ENCODE measurements at regions not wholly inside any gene's neighbourhood (a gene's known extent, or its start where the extent isn't known, plus 50 kb on each side); places are given as distances from the start of the nearest gene placed in this dataset.

GRCh38 chr5:158320934-158321333 is 462.0 kb upstream of the CLINT1 start:
- ATAC-seq (no peak), DNase-seq (no peak)
- H3K9me3 ChIP-seq (ENCODE audit: control insufficient read depth, low read length, poor library complexity, severe bottlenecking) = no peaks in the 10 kb centered on the region
- no peak overlapping the region for H3K27ac Mint-ChIP-seq
- H3K36me3 Mint-ChIP-seq (ENCODE audit: low read depth) = no peaks in the 10 kb centered on the region
- no peaks in the 10 kb centered on the region for H3K4me1 Mint-ChIP-seq
- H3K4me3 Mint-ChIP-seq = no peak overlapping the region
- H3K27me3 Mint-ChIP-seq = peaks cover 7% of the 10 kb centered on the region

- no peaks in the 10 kb centered on the region for H3K9me3 ChIP-seq (ENCODE audit: control insufficient read depth, low read length, poor library complexity, severe bottlenecking)
- H3K4me1 Mint-ChIP-seq = no peaks in the 10 kb centered on the region
- no peak overlapping the region for H3K4me3 Mint-ChIP-seq
- peaks cover 7% of the 10 kb centered on the region for H3K27me3 Mint-ChIP-seq
- no peaks in the 10 kb centered on the region for H3K36me3 Mint-ChIP-seq (ENCODE audit: low read depth)
- DNase-seq (no peak), ATAC-seq (no peak)
- H3K27ac Mint-ChIP-seq = no peak overlapping the region
Observed at GRCh38 chr5:158320178-158320674, 461.3 kb upstream of the CLINT1 start.

- no peaks in the 10 kb centered on the region for H3K36me3 Mint-ChIP-seq (ENCODE audit: low read depth)
- H3K4me1 Mint-ChIP-seq = no peaks in the 10 kb centered on the region
Observed at GRCh38 chr5:158317507-158317906, 458.6 kb upstream of the CLINT1 start.

GRCh38 chr5:158313733-158314464 is 455.0 kb upstream of the CLINT1 start:
- no peaks in the 10 kb centered on the region for H3K9me3 ChIP-seq (ENCODE audit: control insufficient read depth, low read length, poor library complexity, severe bottlenecking)
- Mint-ChIP-seq H3K27me3 (peaks cover 12% of the 10 kb centered on the region), H3K36me3 (ENCODE audit: low read depth) (no peaks in the 10 kb centered on the region), H3K27ac (no peak overlapping the region), H3K4me3 (no peak overlapping the region), H3K4me1 (no peaks in the 10 kb centered on the region)
- ATAC-seq (no peak), DNase-seq (no peak)

More at GRCh38 chr5:158317507-158317906, 458.6 kb upstream of the CLINT1 start:
- Mint-ChIP-seq H3K27ac (no peak overlapping the region), H3K27me3 (peaks cover 9% of the 10 kb centered on the region), H3K4me3 (no peak overlapping the region)
- no peaks in the 10 kb centered on the region for H3K9me3 ChIP-seq (ENCODE audit: control insufficient read depth, low read length, poor library complexity, severe bottlenecking)
- ATAC-seq (no peak), DNase-seq (no peak)

GRCh38 chr5:158313027-158313732 is 454.2 kb upstream of the CLINT1 start:
- Mint-ChIP-seq H3K36me3 (ENCODE audit: low read depth) (no peaks in the 10 kb centered on the region), H3K27me3 (peaks cover 19% of the 10 kb centered on the region)

GRCh38 chr5:158309088-158309807 is 450.3 kb upstream of the CLINT1 start:
- Mint-ChIP-seq H3K27ac (no peak overlapping the region), H3K4me1 (no peaks in the 10 kb centered on the region), H3K27me3 (peaks cover 28% of the 10 kb centered on the region), H3K4me3 (no peak overlapping the region), H3K36me3 (ENCODE audit: low read depth) (no peaks in the 10 kb centered on the region)
- no peak for DNase-seq
- no peak for ATAC-seq
- H3K9me3 ChIP-seq (ENCODE audit: control insufficient read depth, low read length, poor library complexity, severe bottlenecking) = no peaks in the 10 kb centered on the region

More at GRCh38 chr5:158313027-158313732, 454.2 kb upstream of the CLINT1 start:
- ATAC-seq (no peak), DNase-seq (no peak)
- H3K27ac Mint-ChIP-seq = no peak overlapping the region
- no peaks in the 10 kb centered on the region for H3K9me3 ChIP-seq (ENCODE audit: control insufficient read depth, low read length, poor library complexity, severe bottlenecking)
- no peaks in the 10 kb centered on the region for H3K4me1 Mint-ChIP-seq
- H3K4me3 Mint-ChIP-seq = no peak overlapping the region

- Mint-ChIP-seq H3K4me3 (no peak overlapping the region), H3K27me3 (peaks cover 28% of the 10 kb centered on the region), H3K36me3 (ENCODE audit: low read depth) (no peaks in the 10 kb centered on the region), H3K4me1 (no peaks in the 10 kb centered on the region), H3K27ac (no peak overlapping the region)
- no peaks in the 10 kb centered on the region for H3K9me3 ChIP-seq (ENCODE audit: control insufficient read depth, low read length, poor library complexity, severe bottlenecking)
- ATAC-seq = no peak
- no peak for DNase-seq
Observed at GRCh38 chr5:158308429-158309025, 449.6 kb upstream of the CLINT1 start.

- no peaks in the 10 kb centered on the region for H3K9me3 ChIP-seq (ENCODE audit: control insufficient read depth, low read length, poor library complexity, severe bottlenecking)
- ATAC-seq (no peak), DNase-seq (no peak)
- H3K27me3 Mint-ChIP-seq = peaks cover 21% of the 10 kb centered on the region
- no peak overlapping the region for H3K4me3 Mint-ChIP-seq
- no peaks in the 10 kb centered on the region for H3K4me1 Mint-ChIP-seq
- H3K36me3 Mint-ChIP-seq (ENCODE audit: low read depth) = no peaks in the 10 kb centered on the region
- H3K27ac Mint-ChIP-seq = no peak overlapping the region
Observed at GRCh38 chr5:158305861-158306260, 446.9 kb upstream of the CLINT1 start.

GRCh38 chr5:158304607-158305006 is 445.7 kb upstream of the CLINT1 start:
- H3K9me3 ChIP-seq (ENCODE audit: control insufficient read depth, low read length, poor library complexity, severe bottlenecking) = no peaks in the 10 kb centered on the region
- H3K36me3 Mint-ChIP-seq (ENCODE audit: low read depth) = no peaks in the 10 kb centered on the region
- H3K4me3 Mint-ChIP-seq = no peak overlapping the region
- DNase-seq (no peak), ATAC-seq (no peak)
- no peaks in the 10 kb centered on the region for H3K4me1 Mint-ChIP-seq
- peaks cover 22% of the 10 kb centered on the region for H3K27me3 Mint-ChIP-seq
- no peak overlapping the region for H3K27ac Mint-ChIP-seq

- Mint-ChIP-seq H3K27ac (no peak overlapping the region), H3K4me3 (no peak overlapping the region), H3K4me1 (no peaks in the 10 kb centered on the region), H3K27me3 (peaks cover 22% of the 10 kb centered on the region), H3K36me3 (ENCODE audit: low read depth) (no peaks in the 10 kb centered on the region)
- no peaks in the 10 kb centered on the region for H3K9me3 ChIP-seq (ENCODE audit: control insufficient read depth, low read length, poor library complexity, severe bottlenecking)
- DNase-seq (no peak), ATAC-seq (no peak)
Observed at GRCh38 chr5:158303883-158304282, 444.9 kb upstream of the CLINT1 start.

GRCh38 chr5:158303275-158303674 is 444.3 kb upstream of the CLINT1 start:
- no peaks in the 10 kb centered on the region for H3K36me3 Mint-ChIP-seq (ENCODE audit: low read depth)
- H3K4me1 Mint-ChIP-seq = no peaks in the 10 kb centered on the region
- no peak overlapping the region for H3K27ac Mint-ChIP-seq
- ATAC-seq = no peak
- peaks cover 16% of the 10 kb centered on the region for H3K27me3 Mint-ChIP-seq
- H3K4me3 Mint-ChIP-seq = no peak overlapping the region
- no peak for DNase-seq
- no peaks in the 10 kb centered on the region for H3K9me3 ChIP-seq (ENCODE audit: control insufficient read depth, low read length, poor library complexity, severe bottlenecking)

- Mint-ChIP-seq H3K4me3 (no peak overlapping the region), H3K36me3 (ENCODE audit: low read depth) (no peaks in the 10 kb centered on the region), H3K4me1 (no peaks in the 10 kb centered on the region), H3K27me3 (peaks cover 7% of the 10 kb centered on the region), H3K27ac (no peak overlapping the region)
- H3K9me3 ChIP-seq (ENCODE audit: control insufficient read depth, low read length, poor library complexity, severe bottlenecking) = no peaks in the 10 kb centered on the region
- DNase-seq (no peak), ATAC-seq (no peak)
Observed at GRCh38 chr5:158302029-158302428, 443.1 kb upstream of the CLINT1 start.

GRCh38 chr5:158301186-158301585 is 442.2 kb upstream of the CLINT1 start:
- no peak for DNase-seq
- no peaks in the 10 kb centered on the region for H3K9me3 ChIP-seq (ENCODE audit: control insufficient read depth, low read length, poor library complexity, severe bottlenecking)
- Mint-ChIP-seq H3K4me3 (no peak overlapping the region), H3K36me3 (ENCODE audit: low read depth) (no peaks in the 10 kb centered on the region), H3K4me1 (no peaks in the 10 kb centered on the region), H3K27me3 (peaks cover 6% of the 10 kb centered on the region), H3K27ac (no peak overlapping the region)
- no peak for ATAC-seq
